Smooth muscle cell (in vitro differentiated cells): ENCODE measurements at regions not wholly inside any gene's neighbourhood (a gene's known extent, or its start where the extent isn't known, plus 50 kb on each side); places are given as distances from the start of the nearest gene placed in this dataset.

Experiments used
- DNase-seq: peaks from one replicate; lab custom pipeline; 2025; ENCODE audit not compliant: unreplicated experiment; lab: John Stamatoyannopoulos, UW
- H2AFZ ChIP-seq: fragments of 200-600 bp; sonication (generic); 2 replicates; pipeline ENCODE4 v1.6.0; 2016; ENCODE audit warnings: antibody characterized with exemption, low read depth, mild to moderate bottlenecking
- H3F3A ChIP-seq: fragments of 200-600 bp; sonication (generic); 2 replicates; pipeline ENCODE4 v1.6.0; 2017; ENCODE audit warnings: antibody characterized with exemption, low read depth
- H3K27ac ChIP-seq: fragments of 200-600 bp; sonication (generic); 2 replicates; pipeline ENCODE4 v1.5.1; 2016; ENCODE audit warnings: low read depth, mild to moderate bottlenecking
- H3K27me3 ChIP-seq: fragments of 200-600 bp; sonication (generic); 2 replicates; pipeline ENCODE4 v1.6.1; 2016; ENCODE audit warnings: low read depth, mild to moderate bottlenecking
- H3K36me3 ChIP-seq: fragments of 200-600 bp; sonication (generic); 2 replicates; pipeline ENCODE4 v1.5.1; 2016; ENCODE audit warnings: low read depth
- H3K4me1 ChIP-seq: fragments of 200-600 bp; sonication (generic); 2 replicates; pipeline ENCODE4 v1.5.1; 2016; ENCODE audit warnings: low read depth
- H3K4me2 ChIP-seq: fragments of 200-600 bp; sonication (generic); 2 replicates; pipeline ENCODE4 v1.6.0; 2016; ENCODE audit warnings: mild to moderate bottlenecking
- H3K4me3 ChIP-seq: fragments of 200-600 bp; sonication (generic); 2 replicates; pipeline ENCODE4 v1.5.1; 2016; ENCODE audit warnings: mild to moderate bottlenecking
- H3K79me2 ChIP-seq: fragments of 200-600 bp; sonication (generic); 2 replicates; pipeline ENCODE4 v1.6.0; 2016; ENCODE audit warnings: low read depth, mild to moderate bottlenecking
- H3K9ac ChIP-seq: fragments of 200-600 bp; sonication (generic); 2 replicates; pipeline ENCODE4 v1.6.0; 2016; ENCODE audit warnings: low read depth
- H3K9me3 ChIP-seq: fragments of 200-600 bp; sonication (generic); replicated peaks from 2 replicates; pipeline ENCODE4 v1.5.1; 2016; ENCODE audit warnings: low read depth
- H4K20me1 ChIP-seq: fragments of 200-600 bp; sonication (generic); 2 replicates; pipeline ENCODE4 v1.6.0; 2016; ENCODE audit warnings: low read depth
- WGBS: methylation state at CpG from one replicate; pipeline ENCODE4 v1.1.7; 2016; ENCODE audit warnings: low lambda C conversion rate; 5-methylcytosine and 5-hydroxymethylcytosine counted together
- TF ChIP-seq, protein P1 (sequence below): fragments of 200-600 bp; sonication (generic); IDR thresholded peaks from 2 replicates; pipeline ENCODE4 v1.5.1; 2017; ENCODE audit warnings: borderline replicate concordance, mild to moderate bottlenecking, antibody characterized with exemption; ENCODE audit not compliant: insufficient read depth, poor library complexity, severe bottlenecking

DNA sequence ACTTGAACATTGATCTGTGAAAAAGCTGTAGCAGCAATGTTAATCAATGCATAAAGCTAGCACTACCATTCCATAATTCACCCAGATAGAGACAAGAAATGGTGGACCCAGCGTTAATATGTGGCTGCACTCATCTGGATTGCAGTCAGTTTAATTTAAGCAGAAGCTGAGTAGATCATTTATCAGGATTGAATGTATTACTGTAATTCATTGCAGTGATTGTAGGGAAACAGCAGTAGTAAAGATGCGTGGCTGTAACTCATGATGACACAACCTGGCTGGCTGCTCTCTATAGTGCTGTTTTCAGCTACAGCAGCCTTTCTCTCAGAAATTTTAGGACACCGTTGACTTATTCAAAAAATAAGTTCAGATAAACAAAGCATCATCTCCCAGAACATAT, 499.5 kb upstream of the SLITRK6 start:
- WGBS: 91% methylated on average over 3 of the region's 3 CpGs
- no peaks in the 10 kb centered on the region for H3K36me3 ChIP-seq

DNA sequence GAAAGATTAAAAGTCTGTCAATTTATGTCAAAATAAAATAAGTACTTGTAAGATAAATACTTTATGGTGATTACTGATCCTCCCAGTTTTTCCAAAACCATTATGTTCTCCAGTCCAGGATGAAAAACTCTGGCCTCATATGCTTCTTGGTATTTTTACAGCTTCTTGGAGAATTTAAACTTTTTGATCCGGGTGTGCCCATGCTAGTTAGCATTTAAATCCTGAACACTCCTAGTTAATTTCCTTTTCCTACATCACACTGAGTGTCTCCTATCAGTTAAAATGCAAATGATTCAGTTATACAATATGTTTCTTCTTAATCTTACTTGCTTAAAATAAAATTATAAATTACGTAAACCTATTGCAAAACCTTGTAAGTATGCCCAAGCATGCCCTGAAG, 499.9 kb upstream of the SLITRK6 start:
- Histone ChIP-seq H3K79me2 (no peaks in the 10 kb centered on the region), H2AFZ (no peak overlapping the region), H3K27me3 (no peaks in the 10 kb centered on the region), H3K4me2 (no peak overlapping the region), H3K4me1 (no peaks in the 10 kb centered on the region), H3K4me3 (no peak overlapping the region), H3K9me3 (no peaks in the 10 kb centered on the region), H3K27ac (no peak overlapping the region), H3F3A (no peaks in the 10 kb centered on the region), H3K36me3 (no peaks in the 10 kb centered on the region), H4K20me1 (no peaks in the 10 kb centered on the region), H3K9ac (no peak overlapping the region)
- DNase-seq: no peak
- 91% methylated on average over 2 of the region's 2 CpGs for WGBS
- TF ChIP-seq, protein P1, sequence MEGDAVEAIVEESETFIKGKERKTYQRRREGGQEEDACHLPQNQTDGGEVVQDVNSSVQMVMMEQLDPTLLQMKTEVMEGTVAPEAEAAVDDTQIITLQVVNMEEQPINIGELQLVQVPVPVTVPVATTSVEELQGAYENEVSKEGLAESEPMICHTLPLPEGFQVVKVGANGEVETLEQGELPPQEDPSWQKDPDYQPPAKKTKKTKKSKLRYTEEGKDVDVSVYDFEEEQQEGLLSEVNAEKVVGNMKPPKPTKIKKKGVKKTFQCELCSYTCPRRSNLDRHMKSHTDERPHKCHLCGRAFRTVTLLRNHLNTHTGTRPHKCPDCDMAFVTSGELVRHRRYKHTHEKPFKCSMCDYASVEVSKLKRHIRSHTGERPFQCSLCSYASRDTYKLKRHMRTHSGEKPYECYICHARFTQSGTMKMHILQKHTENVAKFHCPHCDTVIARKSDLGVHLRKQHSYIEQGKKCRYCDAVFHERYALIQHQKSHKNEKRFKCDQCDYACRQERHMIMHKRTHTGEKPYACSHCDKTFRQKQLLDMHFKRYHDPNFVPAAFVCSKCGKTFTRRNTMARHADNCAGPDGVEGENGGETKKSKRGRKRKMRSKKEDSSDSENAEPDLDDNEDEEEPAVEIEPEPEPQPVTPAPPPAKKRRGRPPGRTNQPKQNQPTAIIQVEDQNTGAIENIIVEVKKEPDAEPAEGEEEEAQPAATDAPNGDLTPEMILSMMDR: no peak

More for the DNA sequence above, 499.5 kb upstream of the SLITRK6 start:
- Histone ChIP-seq H3K27ac (no peak overlapping the region), H3K27me3 (no peaks in the 10 kb centered on the region), H3F3A (no peaks in the 10 kb centered on the region), H3K79me2 (no peaks in the 10 kb centered on the region), H3K4me3 (no peak overlapping the region), H3K9me3 (no peaks in the 10 kb centered on the region), H3K4me1 (no peaks in the 10 kb centered on the region), H3K9ac (no peak overlapping the region), H3K4me2 (no peak overlapping the region), H4K20me1 (no peaks in the 10 kb centered on the region), H2AFZ (no peak overlapping the region)
- DNase-seq: no peak
- TF ChIP-seq, protein P1: no peak

DNA sequence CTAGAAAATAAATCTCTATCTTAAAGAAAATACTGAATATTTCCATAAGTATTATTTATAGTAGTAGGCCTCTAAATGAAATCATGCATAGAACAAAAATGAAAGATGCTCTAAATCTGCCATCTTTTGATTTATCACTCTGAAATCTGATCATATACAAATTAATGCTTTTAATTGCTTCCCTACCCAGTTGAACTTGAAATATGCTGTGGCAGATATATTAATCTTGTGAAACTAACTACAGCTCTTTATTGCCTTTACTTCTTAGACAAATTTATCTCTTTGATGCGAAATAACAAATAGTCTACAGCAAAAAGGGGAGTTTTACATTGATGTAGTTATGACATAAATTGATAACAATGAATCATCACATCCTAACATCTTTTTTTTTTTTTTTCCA, 510.7 kb upstream of the SLITRK6 start:
- Histone ChIP-seq H3K4me1 (no peaks in the 10 kb centered on the region), H3K36me3 (no peaks in the 10 kb centered on the region)

DNA sequence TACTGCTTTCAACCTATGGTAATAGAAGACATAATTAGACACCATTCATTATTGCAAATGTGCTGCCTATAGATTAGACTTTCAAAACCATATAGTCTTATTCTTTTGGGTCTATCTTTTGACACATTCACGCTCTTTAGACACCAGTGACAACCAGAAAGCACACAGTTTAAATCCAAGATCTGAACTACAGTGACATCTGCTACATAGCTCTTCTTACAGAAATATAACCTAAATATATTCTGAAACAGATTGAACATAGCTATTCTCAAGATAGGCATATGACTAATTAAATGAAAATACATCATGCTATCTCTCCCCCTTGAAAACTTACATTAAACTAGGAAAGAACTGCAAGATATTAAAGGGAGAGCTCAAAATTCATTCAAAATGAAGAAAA, 514.2 kb upstream of the SLITRK6 start:
- H3K9ac ChIP-seq: no peak overlapping the region
- H4K20me1 ChIP-seq: no peaks in the 10 kb centered on the region
- 96% methylated on average over 1 of the region's 1 CpG for WGBS
- no peak overlapping the region for H3K4me3 ChIP-seq
- no peaks in the 10 kb centered on the region for H3K9me3 ChIP-seq
- no peak overlapping the region for H2AFZ ChIP-seq
- no peaks in the 10 kb centered on the region for H3K36me3 ChIP-seq
- H3K79me2 ChIP-seq: no peaks in the 10 kb centered on the region
- no peak for DNase-seq
- no peaks in the 10 kb centered on the region for H3K4me1 ChIP-seq
- H3F3A ChIP-seq: no peaks in the 10 kb centered on the region
- no peak overlapping the region for H3K27ac ChIP-seq
- H3K27me3 ChIP-seq: no peaks in the 10 kb centered on the region
- H3K4me2 ChIP-seq: no peak overlapping the region
- TF ChIP-seq, protein P1: no peak

More for the DNA sequence above, 510.7 kb upstream of the SLITRK6 start:
- no peak for DNase-seq
- TF ChIP-seq, protein P1: no peak
- 78% methylated on average over 1 of the region's 1 CpG for WGBS
- H2AFZ ChIP-seq: no peak overlapping the region
- no peak overlapping the region for H3K4me3 ChIP-seq
- H3K79me2 ChIP-seq: no peaks in the 10 kb centered on the region
- no peak overlapping the region for H3K9ac ChIP-seq
- no peak overlapping the region for H3K4me2 ChIP-seq
- no peaks in the 10 kb centered on the region for H4K20me1 ChIP-seq
- no peaks in the 10 kb centered on the region for H3K27me3 ChIP-seq
- H3F3A ChIP-seq: no peaks in the 10 kb centered on the region
- no peaks in the 10 kb centered on the region for H3K9me3 ChIP-seq
- H3K27ac ChIP-seq: no peak overlapping the region
